GM18517 (cell line): ENCODE measurements at regions not wholly inside any gene's neighbourhood (a gene's known extent, or its start where the extent isn't known, plus 50 kb on each side); places are given as distances from the start of the nearest gene placed in this dataset.

Source experiments
- ATAC-seq: cut with Tn5 transposase; IDR thresholded peaks from one replicate; pipeline ENCODE4 v1.9.1; 2021; ENCODE audit warnings: mild to moderate bottlenecking, moderate library complexity; ENCODE audit not compliant: unreplicated experiment

GRCh38 chr7:21356616-21357015 lies 71.3 kb upstream of the SP4 start:
- ATAC-seq = no peak

GRCh38 chr7:21357151-21358097 lies 70.5 kb upstream of the SP4 start:
- no peak for ATAC-seq

- ATAC-seq = no peak
Measured at GRCh38 chr7:21358648-21359047, 69.2 kb upstream of the SP4 start.

DNA sequence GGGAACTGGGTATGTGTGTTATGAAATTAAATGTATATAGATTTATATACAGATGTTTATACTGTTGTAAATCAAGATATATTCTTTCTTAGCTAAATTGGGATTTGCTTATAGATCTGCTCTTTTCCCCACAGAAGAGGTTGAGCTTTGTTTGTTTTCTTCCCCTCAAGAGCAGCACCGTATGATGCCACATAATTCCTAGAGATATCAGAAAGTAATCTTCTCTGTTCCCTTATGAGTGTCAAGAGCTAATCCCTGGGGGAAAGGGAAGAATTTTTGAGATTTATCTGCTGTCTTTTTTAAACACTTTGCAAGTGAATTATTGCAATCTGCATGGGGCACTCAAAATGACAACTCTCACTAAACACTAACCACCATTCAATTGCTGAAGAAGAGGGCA lies 68.7 kb upstream of the SP4 start:
- no peak for ATAC-seq

DNA sequence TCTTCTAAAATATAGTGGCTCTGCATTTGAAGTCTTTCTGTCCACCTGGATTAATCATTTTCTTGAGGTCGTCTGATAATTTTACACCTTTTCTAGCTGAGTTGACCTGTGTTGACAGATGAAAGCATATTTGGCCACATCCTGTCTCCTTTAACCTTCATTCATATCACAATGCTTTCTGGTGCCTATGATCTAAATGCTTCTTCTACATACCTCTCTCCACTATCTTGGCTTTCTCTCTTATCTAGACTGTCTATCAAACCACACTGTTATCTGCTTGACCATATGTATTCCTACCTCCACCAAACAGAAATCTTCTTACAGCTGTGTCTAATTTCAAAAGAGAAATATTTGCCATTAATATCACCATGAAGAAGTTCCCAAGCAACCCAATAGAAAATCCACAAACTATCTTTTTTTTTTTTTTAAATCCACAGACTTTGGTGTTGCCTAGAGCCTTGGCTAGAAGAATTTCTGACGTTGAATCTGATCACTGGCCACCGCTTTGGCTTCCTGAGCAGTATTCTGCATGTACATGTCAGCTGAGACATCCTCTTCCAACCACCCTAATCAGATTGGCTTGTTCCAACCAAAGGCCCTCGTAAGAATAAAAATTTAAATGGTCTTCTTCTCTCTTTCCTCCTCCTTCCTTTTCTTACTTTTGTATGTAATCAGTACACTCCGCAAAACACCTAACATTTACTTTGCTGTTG lies 66.3 kb upstream of the SP4 start:
- ATAC-seq = no peak

GRCh38 chr7:21364801-21365271 lies 63.0 kb upstream of the SP4 start:
- ATAC-seq = peak; percentile 59

DNA sequence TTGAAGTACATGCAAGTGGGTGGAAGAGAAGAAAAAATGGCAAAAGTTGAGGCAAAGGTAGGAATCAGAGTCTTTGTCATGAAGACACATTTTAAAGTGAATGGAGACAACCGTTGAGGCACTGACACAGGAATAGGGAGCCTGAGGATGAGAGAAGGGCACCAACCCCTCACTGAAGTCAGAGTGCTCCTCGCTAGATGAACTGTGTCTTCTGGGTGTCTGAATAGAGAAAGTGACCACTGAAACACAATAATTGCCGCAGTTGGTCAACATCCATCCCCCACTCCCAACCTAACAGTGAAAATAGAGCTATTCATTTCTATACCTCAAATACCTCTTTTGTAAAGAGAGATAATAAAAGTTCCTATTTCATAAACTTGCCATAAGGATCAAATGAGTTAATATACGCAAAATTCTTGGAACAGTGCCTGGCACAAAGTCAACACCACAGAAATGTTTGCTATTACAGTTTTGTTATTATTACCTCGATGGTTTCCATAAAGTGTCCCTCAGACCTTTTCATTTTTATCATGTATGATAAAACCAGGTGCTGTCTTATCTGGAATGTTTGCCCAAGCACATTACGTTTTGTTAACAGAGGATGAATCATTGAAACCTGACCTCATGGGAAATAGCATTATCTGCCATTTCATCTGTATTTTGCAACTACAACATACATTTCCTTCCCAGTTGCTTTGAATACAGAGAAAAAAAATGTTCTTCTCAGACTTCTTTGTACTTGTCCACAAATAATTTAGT lies 61.8 kb upstream of the SP4 start:
- ATAC-seq = no peak

- no peak for ATAC-seq
Measured at GRCh38 chr7:21367081-21367480, 60.8 kb upstream of the SP4 start.

GRCh38 chr7:21367537-21367936 lies 60.3 kb upstream of the SP4 start:
- no peak for ATAC-seq

DNA sequence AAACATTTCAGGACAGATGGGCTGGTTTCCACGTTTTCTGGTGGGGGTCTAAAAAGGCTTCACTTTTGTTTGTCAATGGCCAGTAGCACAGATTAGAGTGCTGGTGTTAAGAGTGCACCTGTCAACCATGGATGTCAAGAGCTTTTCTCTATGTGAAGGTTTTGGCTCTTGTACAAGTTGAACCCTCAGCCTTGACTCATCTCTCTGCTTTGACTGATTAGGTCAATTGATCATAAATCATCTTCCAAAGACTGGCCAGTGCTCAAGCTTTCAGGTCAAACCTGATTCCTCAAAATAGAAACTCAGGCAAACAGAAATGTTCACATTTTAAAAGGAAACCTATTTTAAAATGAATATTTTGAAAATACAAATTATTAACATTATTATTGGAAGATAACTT lies 59.6 kb upstream of the SP4 start:
- ATAC-seq = no peak

DNA sequence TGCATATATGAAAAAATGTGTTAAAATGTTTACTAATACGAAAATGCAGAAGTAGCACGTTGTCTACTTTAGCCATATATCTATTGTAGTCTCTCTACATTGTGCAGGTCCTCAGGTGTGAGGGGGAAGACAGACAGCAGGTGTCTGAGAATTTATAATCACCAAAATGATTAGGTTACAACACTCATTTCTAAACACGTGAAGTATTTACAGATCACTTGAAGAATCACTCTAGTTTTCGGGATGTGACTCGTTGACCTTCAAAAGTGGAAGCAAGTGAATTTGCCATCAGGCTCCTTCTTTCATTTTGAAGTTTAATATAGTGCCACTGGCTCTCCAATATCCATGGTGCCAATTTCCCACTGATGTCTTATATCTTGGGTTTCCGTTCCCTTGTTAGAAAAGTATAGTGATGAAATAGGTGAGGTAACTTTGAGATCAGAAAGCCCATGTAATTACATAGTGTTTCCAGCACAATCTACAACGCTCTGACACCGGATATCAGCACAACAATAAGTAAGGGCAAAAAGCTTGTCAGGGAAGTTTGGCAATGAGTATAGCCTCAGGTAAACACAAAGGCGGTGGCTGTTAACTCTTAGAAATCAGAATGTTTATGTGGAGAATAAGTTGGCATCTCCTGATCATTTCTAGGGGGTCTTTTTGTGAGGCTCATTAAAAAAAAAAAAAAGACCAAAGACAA lies 57.5 kb upstream of the SP4 start:
- ATAC-seq = no peak

- ATAC-seq = no peak
Measured at GRCh38 chr7:21371360-21371759, 56.5 kb upstream of the SP4 start.

GRCh38 chr7:21373031-21373430 lies 54.9 kb upstream of the SP4 start:
- ATAC-seq = no peak

DNA sequence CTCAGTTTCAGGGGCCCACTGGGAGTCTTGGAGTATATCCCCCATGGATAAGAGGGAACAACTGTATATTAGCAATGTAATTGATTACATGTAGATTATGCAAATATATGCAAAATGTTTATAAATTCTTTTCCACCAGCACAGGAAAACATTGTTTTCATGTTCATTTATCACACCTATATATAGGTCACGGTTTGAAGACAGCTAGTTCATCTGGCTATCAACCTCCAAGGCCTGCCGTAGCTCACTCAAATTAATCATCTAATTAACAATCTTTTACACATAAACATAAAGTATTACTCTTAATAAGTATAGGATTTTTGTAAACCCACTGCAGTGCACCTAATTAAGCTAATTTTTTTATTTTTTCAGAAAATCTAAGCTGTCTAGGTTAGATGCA lies 53.7 kb upstream of the SP4 start:
- ATAC-seq = no peak

DNA sequence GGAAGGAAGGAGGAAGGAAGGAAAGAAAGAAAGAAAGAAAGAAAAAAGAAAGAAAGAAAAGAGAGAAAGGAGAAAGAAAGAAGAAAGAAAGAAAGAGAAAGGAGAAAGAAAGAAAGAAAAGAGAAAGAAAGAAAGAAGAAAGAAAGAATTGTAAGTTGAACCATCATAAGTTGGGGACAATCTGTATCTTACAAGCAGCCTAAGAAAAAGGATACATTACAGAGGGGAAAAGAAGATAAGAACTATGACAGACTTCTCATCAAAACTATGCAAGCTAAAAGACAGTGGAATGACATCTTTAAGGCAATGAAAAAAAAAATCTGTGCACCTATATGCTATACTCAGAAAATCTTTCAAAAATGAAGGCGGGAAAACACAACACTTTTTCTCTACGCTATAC lies 50.3 kb upstream of the SP4 start:
- no peak for ATAC-seq
